Aorta (tissue), 5 donors: ENCODE measurements at regions not wholly inside any gene's neighbourhood (a gene's known extent, or its start where the extent isn't known, plus 50 kb on each side); places are given as distances from the start of the nearest gene placed in this dataset.

Experiments
- ATAC-seq: fragments of 200-7000 bp; cut with Tn5 transposase; one replicate; pipeline ENCODE4 v1.9.1; 2022; ENCODE audit warnings: moderate library complexity; ENCODE audit not compliant: low FRiP score
- DNase-seq, 2 donors: peaks; one replicate each; pipeline ENCODE4 v3.0.0-alpha.2; 2020
- H3K27ac ChIP-seq, 2 donors: one replicate each; pipeline ENCODE4 v1.5.1; 2013; ENCODE audit warnings: low read length in 2 of 2, mild to moderate bottlenecking in 2 of 2, moderate library complexity in 2 of 2, control low read depth in 1 of 2, inconsistent platforms in 1 of 2, low read depth in 1 of 2
- H3K27me3 ChIP-seq, 2 donors: one replicate each; pipeline ENCODE4 v1.6.1; 2013; ENCODE audit warnings: control low read depth in 1 of 2, low read length in 1 of 2, mild to moderate bottlenecking in 1 of 2, moderate library complexity in 1 of 2; ENCODE audit not compliant: insufficient read depth in 2 of 2, control insufficient read depth in 1 of 2
- H3K36me3 ChIP-seq, 2 donors: one replicate each; pipeline ENCODE4 v1.6.1; 2013; ENCODE audit warnings: control low read depth in 1 of 2, low read length in 1 of 2, mild to moderate bottlenecking in 1 of 2; ENCODE audit not compliant: insufficient read depth in 2 of 2, control insufficient read depth in 1 of 2
- H3K4me1 ChIP-seq, 2 donors: one replicate each; pipeline ENCODE4 v1.6.1; 2013; ENCODE audit warnings: low read length in 2 of 2, control low read depth in 1 of 2, mild to moderate bottlenecking in 1 of 2, moderate library complexity in 1 of 2; ENCODE audit not compliant: insufficient read depth in 2 of 2, control insufficient read depth in 1 of 2
- H3K4me3 ChIP-seq, 2 donors: one replicate each; pipeline ENCODE4 v1.5.1; 2013; ENCODE audit warnings: low read length in 2 of 2, control low read depth in 1 of 2, mild to moderate bottlenecking in 1 of 2
- H3K9me3 ChIP-seq: one replicate; pipeline ENCODE4 v1.6.1; 2013; ENCODE audit warnings: mild to moderate bottlenecking, low read length; ENCODE audit not compliant: control insufficient read depth
- WGBS, 2 donors: extraction: QIAGEN DNeasy Blood & Tissue Kit; methylation state at CpG; one replicate each; pipeline ENCODE4 v1.1.7; 2013; 5-methylcytosine and 5-hydroxymethylcytosine counted together
- intact Hi-C, 2 donors: fragments of 100-400 bp; cut with DNase I; formaldehyde crosslinking; loops; one replicate each; pipeline versions ENCODE4 v1.14.2 to v1.15.0; 2022
- donor health status: healthy with polysubstance abuse.
- donor health status: Bipolar disorder and iron deficiency.
- donor health status: DM: no; HTN: no; CAD: no.
- donor health status: DM: no; HTN: no; CAD: no.
- donor health status: DM: yes; HTN: yes; CAD: no.

- WGBS, 2 donors = 96 to 97% methylated on average over 7 of the region's 7 CpGs
- no peak overlapping the region for H3K4me3 ChIP-seq
- DNase-seq = no peak
- no peak for ATAC-seq
- H3K27ac ChIP-seq = no peak overlapping the region
- H3K27me3 ChIP-seq = no peaks in the 10 kb centered on the region
- no peaks in the 10 kb centered on the region for H3K9me3 ChIP-seq
- intact Hi-C loops = loop anchor here in 1 of 2 donors (10.0 kb wide), 1 partner anchor 498 kb away; the partner anchor contains the start of gene NTRK3
- peaks cover 0 to 2% of the 10 kb centered on the region in 2 donors for H3K4me1 ChIP-seq
- H3K36me3 ChIP-seq = no peaks in the 10 kb centered on the region
These were observed 499.5 kb downstream of the NTRK3 start for GRCh38 chr15:87757084-87757483.

- DNase-seq (no peak), ATAC-seq (no peak)
- H3K36me3 ChIP-seq = no peaks in the 10 kb centered on the region
- no peaks in the 10 kb centered on the region for H3K9me3 ChIP-seq
- 92 to 95% methylated on average over 3 of the region's 3 CpGs for WGBS, 2 donors
- H3K4me3 ChIP-seq = no peak overlapping the region
- peaks cover 0 to 2% of the 10 kb centered on the region in 2 donors for H3K4me1 ChIP-seq
- intact Hi-C loops = loop anchor here in 1 of 2 donors (10.0 kb wide), 1 partner anchor 499 kb away; the partner anchor contains the start of gene NTRK3
- no peak overlapping the region for H3K27ac ChIP-seq
- H3K27me3 ChIP-seq = no peaks in the 10 kb centered on the region
These were observed 500.5 kb downstream of the NTRK3 start for GRCh38 chr15:87756072-87756471.

GRCh38 chr15:87755226-87755625, 501.3 kb downstream of the NTRK3 start:
- Histone ChIP-seq H3K27me3 (no peaks in the 10 kb centered on the region), H3K27ac (no peak overlapping the region), H3K4me3 (no peak overlapping the region), H3K4me1 (peaks cover 0 to 2% of the 10 kb centered on the region in 2 donors), H3K36me3 (no peaks in the 10 kb centered on the region), H3K9me3 (no peaks in the 10 kb centered on the region)
- no peak for DNase-seq
- no peak for ATAC-seq
- WGBS, 2 donors = 94 to 98% methylated on average over 4 of the region's 4 CpGs
- intact Hi-C loops = loop anchor here in 1 of 2 donors (10.0 kb wide), 1 partner anchor 500 kb away; the partner anchor contains the start of gene NTRK3

GRCh38 chr15:87753539-87753938, 503.0 kb downstream of the NTRK3 start:
- no peak overlapping the region for H3K27ac ChIP-seq
- peaks cover 0 to 2% of the 10 kb centered on the region in 2 donors for H3K4me1 ChIP-seq
- DNase-seq = no peak
- ATAC-seq = no peak
- intact Hi-C loops = loop anchor here in 1 of 2 donors (10.0 kb wide), 1 partner anchor 501 kb away; the partner anchor contains the start of gene NTRK3
- 87 to 91% methylated on average over 11 of the region's 11 CpGs for WGBS, 2 donors
- H3K36me3 ChIP-seq = no peaks in the 10 kb centered on the region
- H3K9me3 ChIP-seq = no peaks in the 10 kb centered on the region
- H3K27me3 ChIP-seq = no peaks in the 10 kb centered on the region
- H3K4me3 ChIP-seq = no peak overlapping the region

GRCh38 chr15:87752250-87752951, 504.1 kb downstream of the NTRK3 start:
- Histone ChIP-seq H3K27me3 (no peaks in the 10 kb centered on the region), H3K4me3 (no peak overlapping the region), H3K9me3 (no peaks in the 10 kb centered on the region), H3K27ac (peak overlapping the region in 1 of 2 donors; percentile 22), H3K4me1 (peaks cover 0 to 2% of the 10 kb centered on the region in 2 donors), H3K36me3 (no peaks in the 10 kb centered on the region)
- intact Hi-C loops = loop anchor here in 1 of 2 donors (10.0 kb wide), 1 partner anchor 502 kb away; the partner anchor contains the start of gene NTRK3
- ATAC-seq (peak; percentile 44), DNase-seq (no peak)
- WGBS, 2 donors = 3 to 9% methylated on average over 5 of the region's 5 CpGs

- Histone ChIP-seq H3K36me3 (no peaks in the 10 kb centered on the region), H3K27me3 (no peaks in the 10 kb centered on the region), H3K27ac (no peak overlapping the region), H3K4me1 (peaks cover 0 to 2% of the 10 kb centered on the region in 2 donors), H3K4me3 (no peak overlapping the region), H3K9me3 (no peaks in the 10 kb centered on the region)
- no peak for DNase-seq
- ATAC-seq = no peak
- WGBS, 2 donors = 82 to 89% methylated on average over 8 of the region's 8 CpGs
- intact Hi-C loops = no loop called here
These were observed 508.1 kb downstream of the NTRK3 start for GRCh38 chr15:87748483-87748882.

- intact Hi-C loops = no loop called here
- H3K36me3 ChIP-seq = no peaks in the 10 kb centered on the region
- no peak overlapping the region for H3K4me3 ChIP-seq
- H3K9me3 ChIP-seq = no peaks in the 10 kb centered on the region
- H3K27me3 ChIP-seq = no peaks in the 10 kb centered on the region
- 39 to 64% methylated on average over 1 of the region's 1 CpG for WGBS, 2 donors
- ATAC-seq (peak; percentile 41), DNase-seq (no peak)
- H3K27ac ChIP-seq = no peak overlapping the region
- H3K4me1 ChIP-seq = no peaks in the 10 kb centered on the region
These were observed 509.5 kb downstream of the NTRK3 start for GRCh38 chr15:87747087-87747486.

GRCh38 chr15:87746333-87746732, 510.2 kb downstream of the NTRK3 start:
- no peak for ATAC-seq
- intact Hi-C loops = no loop called here

GRCh38 chr15:87744815-87745214, 511.7 kb downstream of the NTRK3 start:
- H3K9me3 ChIP-seq = peaks cover 1% of the 10 kb centered on the region
- H3K4me1 ChIP-seq = no peaks in the 10 kb centered on the region
- H3K36me3 ChIP-seq = no peaks in the 10 kb centered on the region
- H3K4me3 ChIP-seq = no peak overlapping the region
- H3K27me3 ChIP-seq = no peaks in the 10 kb centered on the region
- DNase-seq (no peak), ATAC-seq (no peak)
- WGBS, 2 donors = 89 to 91% methylated on average over 2 of the region's 2 CpGs
- H3K27ac ChIP-seq = no peak overlapping the region
- intact Hi-C loops = no loop called here

More at GRCh38 chr15:87746333-87746732, 510.2 kb downstream of the NTRK3 start:
- no peaks in the 10 kb centered on the region for H3K36me3 ChIP-seq
- H3K4me1 ChIP-seq = no peaks in the 10 kb centered on the region
- H3K9me3 ChIP-seq = peaks cover 1% of the 10 kb centered on the region
- no peaks in the 10 kb centered on the region for H3K27me3 ChIP-seq
- no peak for DNase-seq
- no peak overlapping the region for H3K27ac ChIP-seq
- H3K4me3 ChIP-seq = no peak overlapping the region
